Fibroblast of pulmonary artery (primary cell): ENCODE measurements at regions not wholly inside any gene's neighbourhood (a gene's known extent, or its start where the extent isn't known, plus 50 kb on each side); places are given as distances from the start of the nearest gene placed in this dataset.

Source experiments
- DNase-seq: peaks from one replicate; pipeline ENCODE4 v3.0.0-alpha.2; 2010; ENCODE audit warnings: low read depth
- H3K4me3 ChIP-seq: replicated peaks from 2 replicates; pipeline ENCODE4 v1.5.1; 2011; ENCODE audit warnings: low read depth, mild to moderate bottlenecking, control low read depth, low read length, moderate library complexity
- TF ChIP-seq, protein P1 (sequence below): IDR thresholded peaks from 2 replicates; pipeline ENCODE4 v1.5.1; 2011; ENCODE audit warnings: mild to moderate bottlenecking, control low read depth, low read length, inconsistent platforms; ENCODE audit errors: missing control alignments

DNA sequence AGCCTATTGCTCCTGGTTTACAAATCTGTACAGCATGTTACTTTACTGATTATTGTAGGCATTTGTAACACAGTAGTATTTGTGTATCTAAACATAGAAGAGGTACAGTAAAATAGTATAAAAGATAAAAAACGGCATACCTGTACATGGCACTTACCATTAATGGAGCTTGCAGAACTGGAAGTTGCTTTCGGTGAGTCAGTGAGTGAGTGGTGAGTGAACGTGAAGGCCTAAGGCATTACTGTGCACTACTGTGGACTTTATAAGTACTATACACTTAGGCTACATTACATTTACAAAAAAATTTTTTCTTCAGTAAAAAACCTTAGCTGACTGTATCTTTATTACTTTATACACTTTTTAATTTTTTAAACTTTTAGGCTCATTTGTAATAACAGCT lies 90.9 kb downstream of the RAP2B start:
- no peak overlapping the region for H3K4me3 ChIP-seq
- TF ChIP-seq, protein P1, sequence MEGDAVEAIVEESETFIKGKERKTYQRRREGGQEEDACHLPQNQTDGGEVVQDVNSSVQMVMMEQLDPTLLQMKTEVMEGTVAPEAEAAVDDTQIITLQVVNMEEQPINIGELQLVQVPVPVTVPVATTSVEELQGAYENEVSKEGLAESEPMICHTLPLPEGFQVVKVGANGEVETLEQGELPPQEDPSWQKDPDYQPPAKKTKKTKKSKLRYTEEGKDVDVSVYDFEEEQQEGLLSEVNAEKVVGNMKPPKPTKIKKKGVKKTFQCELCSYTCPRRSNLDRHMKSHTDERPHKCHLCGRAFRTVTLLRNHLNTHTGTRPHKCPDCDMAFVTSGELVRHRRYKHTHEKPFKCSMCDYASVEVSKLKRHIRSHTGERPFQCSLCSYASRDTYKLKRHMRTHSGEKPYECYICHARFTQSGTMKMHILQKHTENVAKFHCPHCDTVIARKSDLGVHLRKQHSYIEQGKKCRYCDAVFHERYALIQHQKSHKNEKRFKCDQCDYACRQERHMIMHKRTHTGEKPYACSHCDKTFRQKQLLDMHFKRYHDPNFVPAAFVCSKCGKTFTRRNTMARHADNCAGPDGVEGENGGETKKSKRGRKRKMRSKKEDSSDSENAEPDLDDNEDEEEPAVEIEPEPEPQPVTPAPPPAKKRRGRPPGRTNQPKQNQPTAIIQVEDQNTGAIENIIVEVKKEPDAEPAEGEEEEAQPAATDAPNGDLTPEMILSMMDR: no peak
- DNase-seq: no peak

DNA sequence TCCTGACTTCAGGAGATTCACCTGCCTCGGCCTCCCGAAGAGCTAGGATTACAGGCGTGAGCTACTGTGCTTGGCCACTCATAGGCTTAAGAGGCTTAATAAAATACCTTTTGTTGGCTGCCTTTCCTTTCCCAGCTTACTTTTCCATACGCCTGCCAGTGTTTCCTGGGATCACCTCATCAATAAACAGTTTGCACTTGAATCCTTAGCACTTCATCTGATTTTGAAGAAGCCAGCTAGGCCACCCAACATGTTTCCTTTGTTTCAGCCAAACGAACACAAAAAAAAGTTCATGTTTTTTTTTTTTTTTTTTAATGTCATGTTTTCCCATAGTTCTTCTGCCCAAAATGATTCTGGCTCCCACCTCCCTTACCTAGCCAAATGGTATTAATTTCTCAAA lies 92.3 kb downstream of the RAP2B start:
- H3K4me3 ChIP-seq: no peak overlapping the region
- TF ChIP-seq, protein P1: no peak
- no peak for DNase-seq

DNA sequence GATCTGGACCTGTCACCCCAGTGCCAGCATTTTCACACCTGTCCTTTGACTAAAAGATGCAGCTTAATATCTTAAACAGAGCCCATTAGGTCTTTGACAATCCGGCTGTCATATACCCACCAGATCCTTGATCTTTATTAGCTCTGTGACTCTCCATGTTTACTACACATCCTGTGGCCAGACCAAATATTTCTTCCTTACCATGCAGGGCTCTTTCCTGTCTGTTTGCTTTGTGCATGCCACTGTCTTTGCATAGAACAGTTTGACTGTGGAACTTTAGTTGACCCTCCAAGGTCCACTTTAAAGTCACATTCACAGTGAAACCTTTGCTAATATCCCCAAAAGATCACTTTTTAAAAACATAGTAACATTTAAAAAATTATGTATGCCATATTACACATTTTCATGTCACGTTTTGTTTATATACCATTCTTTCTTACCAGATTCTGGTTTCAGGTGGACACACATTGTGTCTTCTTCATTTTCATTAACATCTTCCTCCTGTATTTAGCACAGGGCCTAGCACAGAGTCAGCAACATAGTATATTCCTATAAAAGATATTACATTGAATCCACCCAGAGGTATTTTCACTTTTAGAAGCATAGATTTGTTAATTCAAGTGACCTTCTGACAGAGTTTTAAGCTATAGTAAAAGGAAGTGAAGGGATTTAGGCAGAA lies 95.8 kb downstream of the RAP2B start:
- TF ChIP-seq, protein P1: no peak
- H3K4me3 ChIP-seq: no peak overlapping the region
- no peak for DNase-seq

DNA sequence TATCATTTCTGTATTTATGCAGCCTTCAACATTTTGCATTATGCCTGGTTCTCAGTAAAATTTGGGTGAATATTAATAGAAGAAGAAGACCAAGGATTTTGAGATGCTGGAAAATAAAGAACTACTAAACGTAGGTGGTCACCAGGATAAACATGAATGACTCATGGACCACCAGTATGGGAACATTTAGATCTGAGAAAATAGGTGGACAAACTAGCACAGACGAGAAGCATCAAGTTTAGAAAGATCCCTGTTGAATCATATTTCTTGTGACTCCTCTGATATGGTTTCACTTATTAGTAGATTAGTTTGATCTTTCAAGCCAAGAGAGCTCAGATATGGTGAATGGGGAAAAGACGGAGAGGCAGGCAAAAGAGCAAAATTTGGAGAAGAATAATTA lies 97.9 kb downstream of the RAP2B start:
- DNase-seq: no peak
- no peak overlapping the region for H3K4me3 ChIP-seq
- TF ChIP-seq, protein P1: no peak

DNA sequence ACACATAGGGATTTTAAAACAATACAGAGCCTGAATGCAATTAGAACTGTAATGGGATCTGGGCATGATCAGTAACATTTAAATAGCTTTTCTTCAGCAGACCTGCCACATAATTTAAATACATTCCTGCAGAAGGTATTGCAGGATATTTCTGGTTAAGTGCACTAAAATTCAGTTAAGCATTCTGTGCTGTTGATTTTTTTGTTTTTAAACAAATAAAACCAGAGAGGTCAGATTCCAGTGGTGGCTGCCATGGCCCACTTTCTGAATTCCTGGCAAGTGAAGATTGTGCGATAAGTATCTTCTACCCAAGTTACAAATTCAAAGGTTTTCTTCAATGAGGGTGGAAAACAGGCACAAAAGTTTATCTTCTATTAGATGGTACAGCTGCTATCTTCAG lies 98.7 kb downstream of the RAP2B start:
- TF ChIP-seq, protein P1: no peak
- no peak overlapping the region for H3K4me3 ChIP-seq
- no peak for DNase-seq

DNA sequence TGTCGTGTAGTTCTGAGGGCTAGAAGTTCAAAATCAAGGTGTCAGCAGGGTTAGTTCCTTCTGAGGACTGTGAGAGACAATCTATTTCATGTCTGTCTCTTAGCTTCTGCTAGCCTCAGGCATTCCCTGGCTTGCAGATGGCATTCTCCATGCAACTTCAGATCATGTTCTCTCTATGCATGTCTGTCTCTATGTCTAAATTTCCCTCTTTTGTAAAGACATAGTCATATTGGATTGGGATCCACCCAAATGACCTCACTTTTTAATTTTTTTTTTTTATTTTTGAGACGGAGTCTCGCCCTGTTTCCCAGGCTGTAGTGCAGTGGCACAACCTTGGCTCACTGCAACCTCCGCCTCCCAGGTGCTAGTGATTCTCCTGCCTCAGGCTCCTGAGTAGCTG lies 104.6 kb downstream of the RAP2B start:
- no peak overlapping the region for H3K4me3 ChIP-seq
- TF ChIP-seq, protein P1: no peak
- no peak for DNase-seq
